ENCODE measurements at regions not wholly inside any gene's neighbourhood (a gene's known extent, or its start where the extent isn't known, plus 50 kb on each side); places are given as distances from the start of the nearest gene placed in this dataset.

DNA sequence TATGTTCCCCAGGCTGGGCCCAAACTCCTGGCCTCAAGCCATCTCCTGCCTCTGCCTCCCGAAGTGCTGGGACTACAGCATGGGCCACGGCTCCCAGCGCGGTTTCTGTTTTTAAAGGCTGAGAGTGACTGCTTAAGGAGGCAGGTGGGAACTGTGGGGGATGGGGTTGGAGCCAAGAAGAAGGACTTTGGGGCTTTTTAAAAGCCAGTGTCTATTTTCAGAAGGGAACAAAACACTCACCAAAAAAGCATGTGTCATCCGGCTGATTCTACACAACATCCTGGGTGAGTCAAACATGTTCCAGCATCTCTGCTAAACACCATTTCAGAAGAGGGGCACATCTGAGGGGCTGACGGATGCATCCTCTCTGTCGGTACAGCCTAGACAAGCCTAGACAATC, 824.5 kb downstream of the TYW1 start:
- no peak for DNase-seq (ENCODE audit: low spot score)

DNA sequence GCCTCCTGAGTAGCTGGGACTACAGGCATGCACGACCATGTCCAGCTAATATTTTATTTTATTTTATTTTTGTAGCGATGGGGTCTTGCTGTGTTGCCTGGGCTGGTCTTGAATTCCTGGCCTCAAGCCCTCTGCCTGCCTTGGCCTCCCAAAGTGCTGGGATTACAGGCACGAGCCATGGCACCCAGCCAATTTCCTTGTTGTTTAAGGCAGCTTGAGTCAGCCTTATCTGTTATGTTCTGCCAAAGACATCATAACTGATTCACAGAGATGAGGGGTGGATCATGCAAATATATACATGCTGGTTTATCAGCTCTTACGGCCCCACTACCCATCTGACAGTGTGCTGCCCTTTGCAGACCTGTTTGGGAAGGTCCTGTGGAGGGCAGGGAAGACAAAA, 826.7 kb downstream of the TYW1 start:
- DNase-seq (ENCODE audit: low spot score): no peak

DNA sequence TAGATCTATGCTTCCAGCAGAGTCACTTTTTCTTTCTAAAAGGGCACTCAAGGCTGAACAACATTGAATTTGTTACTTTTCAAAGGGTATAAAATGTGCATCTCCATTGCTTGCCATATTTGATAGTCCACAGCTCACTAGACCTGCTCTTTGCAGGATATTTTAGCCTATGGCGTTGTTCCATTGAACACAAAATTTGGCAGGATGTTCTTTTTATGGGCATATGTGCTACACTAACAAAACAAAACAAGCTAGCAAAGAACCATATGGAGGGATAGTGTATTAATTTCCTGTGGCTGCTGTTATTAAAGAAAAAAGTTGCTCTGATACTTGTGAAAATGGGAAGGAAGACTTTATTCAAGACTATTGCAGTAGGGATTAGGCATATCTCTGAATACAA, 828.7 kb downstream of the TYW1 start:
- no peak for DNase-seq (ENCODE audit: low spot score)

DNA sequence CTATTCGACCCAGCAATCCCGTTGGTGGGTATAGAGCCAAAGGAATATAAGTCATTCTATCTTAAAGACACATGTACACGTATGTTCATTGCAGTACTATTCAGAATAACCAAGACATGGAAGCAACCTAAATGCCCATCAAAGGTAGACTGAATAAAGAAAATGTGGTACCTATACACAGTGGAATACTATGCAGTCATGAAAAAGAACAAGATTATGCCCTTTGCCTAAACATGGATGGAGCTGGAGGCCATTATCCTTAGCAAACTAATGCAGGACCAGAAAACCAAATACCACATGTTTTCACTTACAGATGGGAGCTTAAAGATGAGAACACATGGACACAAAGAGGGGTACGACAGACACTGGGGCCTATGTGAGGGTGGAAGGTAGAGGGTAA, 845.3 kb downstream of the TYW1 start:
- no peak for DNase-seq (ENCODE audit: low spot score)

DNA sequence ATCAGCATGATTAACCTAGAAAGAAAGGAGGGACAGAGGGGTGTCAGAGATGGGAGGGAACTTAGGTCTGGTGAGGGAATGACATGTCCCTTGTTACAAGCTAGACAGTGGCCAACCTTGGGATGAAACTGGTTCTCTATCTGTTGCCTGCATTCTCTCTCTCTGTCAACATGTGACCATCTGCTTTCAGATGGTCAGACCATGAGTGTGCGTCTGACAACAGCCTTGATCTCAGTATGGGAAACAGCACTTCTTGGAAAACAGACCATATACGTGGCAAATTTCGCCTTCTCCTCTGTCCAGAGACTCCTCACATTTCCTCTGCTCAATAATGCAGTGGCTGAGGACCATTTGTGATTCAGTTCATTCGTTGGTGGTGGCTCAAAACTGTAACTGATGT, 845.9 kb downstream of the TYW1 start:
- no peak for DNase-seq (ENCODE audit: low spot score)

DNA sequence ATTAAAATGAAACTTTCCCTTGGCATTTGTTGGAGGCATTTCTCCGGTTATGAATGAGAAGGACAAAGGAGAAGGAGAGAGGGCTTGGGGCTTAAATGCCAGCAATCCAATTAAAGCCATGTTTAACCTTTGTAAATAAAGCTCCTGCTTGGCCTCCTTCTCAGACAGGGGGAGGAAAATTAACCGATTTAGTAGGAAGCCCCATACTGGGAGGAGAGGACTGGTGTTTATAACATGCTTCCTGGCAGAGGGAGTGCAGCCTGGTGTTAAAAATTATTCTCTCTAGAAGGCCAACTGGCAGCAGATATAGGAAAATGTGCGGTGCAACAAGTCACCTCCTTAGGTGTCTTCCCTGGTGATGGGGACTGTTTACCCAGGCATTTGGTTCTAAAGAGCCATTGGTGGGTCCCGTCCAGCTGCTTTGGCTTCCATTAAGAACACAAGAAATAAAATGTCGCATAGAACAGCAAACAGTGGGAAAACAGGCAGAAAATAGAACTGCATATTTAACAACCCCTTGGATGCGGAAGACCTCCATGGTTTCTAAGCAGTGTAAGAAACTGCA, 846.5 kb downstream of the TYW1 start:
- DNase-seq (ENCODE audit: low spot score): no peak

DNA sequence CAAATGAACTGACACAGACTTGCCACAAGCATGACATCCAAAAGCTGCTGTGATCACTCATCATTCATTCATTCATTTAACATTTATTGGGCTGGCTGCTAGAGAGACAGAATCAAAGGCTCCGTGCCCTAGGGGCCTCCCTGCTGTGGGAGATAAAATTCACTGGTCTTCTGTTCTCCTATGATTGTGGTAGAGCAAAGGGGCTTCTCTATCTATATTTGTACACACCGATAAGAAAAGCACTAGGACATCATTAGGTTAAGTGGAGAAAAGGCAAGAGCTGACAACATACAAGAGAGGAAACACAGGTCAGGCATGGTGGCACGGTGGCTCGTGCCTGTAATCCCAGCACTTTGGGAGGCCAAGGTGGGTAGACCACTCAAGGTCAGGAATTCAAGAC, 847.0 kb downstream of the TYW1 start:
- no peak for DNase-seq (ENCODE audit: low spot score)

DNA sequence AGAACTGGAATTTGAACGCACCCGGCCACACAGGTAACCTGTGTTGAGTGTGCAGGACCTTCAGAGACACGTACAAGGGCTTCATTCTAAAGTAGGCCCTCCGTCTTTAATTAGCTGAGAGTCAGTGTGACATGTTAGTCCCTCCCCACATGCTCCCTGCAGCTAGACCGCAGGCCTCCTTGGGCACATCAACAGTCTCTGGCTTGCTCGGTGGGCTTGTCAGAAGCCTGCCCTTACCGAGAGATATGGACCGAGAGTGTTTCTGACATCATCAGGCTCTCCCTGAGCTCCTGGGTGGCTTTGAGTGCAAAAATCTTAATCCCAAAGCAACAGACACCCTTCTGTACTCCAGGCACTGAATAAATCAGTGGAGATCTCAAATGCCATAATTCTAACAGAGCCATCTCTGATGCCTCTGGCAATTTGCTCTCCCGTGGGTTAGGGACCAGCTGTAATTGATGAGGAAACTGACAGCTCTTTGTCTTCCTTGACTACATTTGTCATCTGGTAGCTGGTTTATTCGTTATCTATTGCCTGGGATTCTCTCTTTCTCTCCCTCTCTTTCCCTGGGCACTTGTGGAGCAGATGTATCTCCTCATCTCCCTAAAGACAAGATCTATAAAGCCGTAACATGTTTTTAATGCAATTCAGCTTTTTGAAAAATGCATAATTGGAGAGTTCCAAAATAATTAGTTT, 850.6 kb downstream of the TYW1 start:
- no peak for DNase-seq (ENCODE audit: low spot score)

DNA sequence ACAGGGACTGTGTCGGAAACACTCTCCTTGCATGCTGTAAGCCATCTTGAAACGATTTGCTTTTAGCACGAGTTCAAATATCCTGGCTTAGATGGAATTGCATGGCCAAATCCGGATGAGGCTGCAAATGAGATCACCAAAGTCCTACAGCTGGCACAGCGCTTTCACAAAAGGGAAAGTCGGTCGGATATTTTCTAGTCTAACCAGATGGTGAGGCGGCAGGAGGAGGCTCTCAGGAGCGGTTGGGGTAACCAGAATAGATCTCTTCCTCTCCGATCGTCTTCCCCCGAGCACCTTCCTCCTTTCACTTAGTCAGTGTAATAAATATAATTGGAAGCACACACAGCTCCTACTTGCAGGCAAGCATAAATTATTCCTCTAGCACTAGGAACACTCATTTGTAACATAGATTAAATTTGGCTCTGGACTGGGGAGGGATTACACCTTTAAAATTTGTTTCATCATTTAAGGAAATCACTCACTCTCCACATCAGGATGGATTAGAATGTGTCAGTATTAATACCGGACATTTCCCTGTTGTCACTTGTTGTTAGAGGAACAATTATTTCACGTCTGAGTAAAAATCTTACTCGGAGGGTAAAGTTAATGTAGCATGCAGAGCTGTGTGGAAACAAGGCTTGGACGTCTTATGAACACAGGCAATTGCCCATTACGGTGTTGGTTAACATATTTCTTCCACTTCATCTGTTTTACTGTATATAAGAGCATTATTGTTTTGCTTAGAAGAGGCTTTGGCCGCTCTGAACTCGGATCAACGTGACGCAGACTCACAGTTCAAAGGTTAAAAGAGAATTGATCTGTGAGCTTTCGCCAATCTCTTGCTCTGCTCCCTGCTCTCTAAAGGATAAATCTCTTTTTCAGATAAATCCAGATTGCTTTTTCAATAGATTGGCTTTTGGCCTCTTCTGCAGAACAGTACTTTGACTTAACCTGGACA, 857.9 kb downstream of the TYW1 start:
- DNase-seq (ENCODE audit: low spot score): no peak

DNA sequence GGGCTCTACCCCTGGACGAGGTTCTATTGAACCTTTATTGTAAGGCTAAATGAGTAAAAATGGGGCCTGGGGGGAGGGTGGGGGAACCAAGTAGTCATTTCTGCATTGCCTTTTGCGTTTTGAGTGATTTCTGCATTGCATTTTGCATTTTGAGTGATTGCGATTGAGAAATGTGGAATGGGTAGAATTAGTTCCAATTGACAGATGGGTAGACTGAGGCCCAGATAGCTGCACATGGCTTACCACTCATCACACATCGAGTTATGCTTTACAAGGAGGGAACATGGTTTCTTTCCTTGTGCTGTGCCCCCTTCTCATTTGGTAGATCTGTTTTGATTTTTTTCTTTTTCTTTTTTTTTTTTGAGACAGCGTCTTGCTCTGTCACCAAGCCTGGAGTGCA, 858.7 kb downstream of the TYW1 start:
- no peak for DNase-seq (ENCODE audit: low spot score)

DNA sequence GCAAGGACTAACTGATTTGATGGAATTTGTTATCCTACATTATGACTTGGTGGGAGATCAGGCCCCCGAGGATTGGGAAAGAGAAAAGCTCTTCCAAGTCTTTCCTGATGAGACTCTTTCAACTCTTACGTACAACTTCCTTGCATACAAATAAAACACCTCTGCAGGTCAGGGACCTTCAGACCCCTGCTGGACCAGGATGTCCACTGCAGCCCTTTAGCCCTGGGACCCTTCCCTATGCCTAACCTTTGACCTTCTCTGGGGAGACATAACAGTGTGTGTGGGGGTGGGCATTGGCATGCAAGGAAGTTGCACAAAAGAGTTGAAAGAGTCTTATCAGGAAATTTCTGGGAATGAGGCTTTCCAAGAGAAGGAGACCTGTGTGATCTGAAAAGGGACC, 859.4 kb downstream of the TYW1 start:
- no peak for DNase-seq (ENCODE audit: low spot score)

DNA sequence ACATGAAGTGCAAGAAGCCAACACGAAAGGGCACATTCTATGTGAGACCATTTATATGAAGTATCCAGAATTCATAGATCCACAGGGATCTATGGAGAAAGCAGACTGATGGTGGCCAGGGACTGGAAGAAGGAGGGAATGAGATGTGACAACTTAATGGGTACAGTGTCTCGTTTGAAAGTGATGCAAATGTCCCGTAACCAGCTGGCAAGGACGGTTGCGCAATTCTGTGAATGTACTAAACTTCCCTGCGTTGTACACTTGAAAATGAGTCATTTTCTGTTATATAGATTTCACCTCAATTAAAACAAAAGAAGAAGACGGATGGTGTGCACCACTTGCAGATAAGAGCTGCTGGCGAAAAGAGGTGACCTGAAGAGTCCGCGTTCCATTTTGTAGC, 861.1 kb downstream of the TYW1 start:
- DNase-seq (ENCODE audit: low spot score): no peak

DNA sequence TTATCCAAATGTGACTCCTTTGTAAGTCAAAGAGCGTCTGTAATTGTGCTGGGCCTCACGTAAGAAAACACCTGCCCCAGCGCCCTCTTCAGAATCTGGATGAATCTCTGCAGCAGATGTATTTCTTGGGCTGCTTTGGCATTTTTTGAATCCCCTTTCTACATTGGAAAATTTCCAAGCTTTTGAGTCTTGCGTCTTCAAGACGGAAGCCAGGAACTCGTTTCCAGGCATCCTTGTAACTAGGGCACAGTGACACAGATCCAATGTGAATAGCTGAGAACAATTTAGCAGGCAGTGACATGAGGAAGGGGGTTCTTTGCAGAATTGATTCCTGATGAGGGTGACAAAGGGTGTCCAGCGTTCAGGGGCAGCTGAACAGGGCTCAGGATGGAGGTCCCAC, 862.3 kb downstream of the TYW1 start:
- DNase-seq (ENCODE audit: low spot score): no peak

DNA sequence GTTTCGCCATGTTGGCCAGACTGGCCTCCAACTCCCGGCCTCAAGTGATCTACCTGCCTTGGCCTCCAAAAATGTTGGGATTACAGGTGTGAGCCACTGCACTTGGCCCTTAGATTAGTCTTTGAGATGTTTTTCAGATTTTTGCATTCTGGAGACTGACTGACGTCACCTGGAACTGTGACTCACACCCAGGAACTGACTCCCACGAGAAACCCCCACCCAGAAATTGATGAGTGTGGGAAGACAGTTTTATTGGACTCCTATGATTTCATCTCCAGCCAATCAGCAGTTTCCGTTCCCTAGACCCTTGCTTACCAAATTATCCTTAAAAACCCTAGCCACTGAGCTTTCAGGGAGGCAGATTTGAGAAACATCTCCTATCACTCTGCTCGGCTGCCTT, 867.3 kb downstream of the TYW1 start:
- no peak for DNase-seq (ENCODE audit: low spot score)

DNA sequence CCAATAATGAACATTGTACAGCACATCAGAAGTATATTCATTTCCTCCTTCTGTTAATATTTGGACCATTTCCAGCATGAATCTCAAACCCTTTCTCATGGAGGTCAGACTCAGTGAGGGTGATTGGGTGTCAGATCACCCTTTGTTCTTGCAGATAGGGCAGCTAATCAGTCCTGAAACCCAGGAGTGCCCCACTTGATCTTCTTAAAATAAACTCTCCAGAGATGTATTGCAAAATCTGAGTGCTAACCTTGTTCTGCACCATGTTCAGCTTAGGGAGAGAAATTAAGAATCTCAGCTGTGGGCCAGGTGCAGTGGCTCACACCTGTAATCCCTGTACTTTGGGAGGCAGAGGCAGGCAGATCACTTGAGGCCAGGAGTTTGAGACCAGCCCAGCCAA, 869.4 kb downstream of the TYW1 start:
- DNase-seq (ENCODE audit: low spot score): no peak

DNA sequence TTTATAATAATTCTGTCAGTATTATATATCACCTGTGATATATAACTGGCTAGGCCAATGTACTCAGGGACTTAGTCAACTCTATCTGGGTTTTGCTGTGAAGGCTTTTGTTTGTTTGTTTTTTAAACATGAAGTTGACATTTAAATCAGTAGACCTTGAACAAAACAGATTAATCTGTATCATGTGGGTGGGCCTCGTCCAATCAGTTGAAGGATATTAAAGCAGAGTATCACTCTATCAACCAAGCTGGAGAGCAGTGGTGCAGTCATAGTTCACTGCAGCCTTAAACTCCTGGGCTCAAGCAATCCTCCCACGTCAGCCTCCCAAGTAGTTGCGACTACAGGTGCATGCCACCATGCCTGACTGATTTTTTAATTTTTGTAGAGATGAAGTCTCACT, 870.2 kb downstream of the TYW1 start:
- DNase-seq (ENCODE audit: low spot score): no peak

DNA sequence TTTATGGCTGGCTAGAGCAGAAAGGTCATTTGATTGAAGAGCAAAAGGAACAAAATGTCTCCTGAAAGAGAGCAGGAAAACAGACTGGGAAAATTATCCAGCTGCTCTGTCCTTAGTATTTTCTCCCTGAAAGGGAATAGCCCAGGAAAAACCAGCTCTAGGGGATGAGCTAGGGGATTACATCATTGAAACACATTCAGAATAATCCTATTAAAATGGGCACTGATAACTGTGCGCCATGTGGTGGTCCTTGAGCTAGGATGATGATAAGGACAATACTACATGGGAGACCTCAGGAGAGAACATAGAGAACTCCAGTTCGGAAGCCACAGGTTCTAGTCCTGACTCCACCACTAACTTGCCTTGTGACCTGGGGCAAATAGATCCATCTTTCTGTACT, 873.8 kb downstream of the TYW1 start:
- no peak for DNase-seq (ENCODE audit: low spot score)

DNA sequence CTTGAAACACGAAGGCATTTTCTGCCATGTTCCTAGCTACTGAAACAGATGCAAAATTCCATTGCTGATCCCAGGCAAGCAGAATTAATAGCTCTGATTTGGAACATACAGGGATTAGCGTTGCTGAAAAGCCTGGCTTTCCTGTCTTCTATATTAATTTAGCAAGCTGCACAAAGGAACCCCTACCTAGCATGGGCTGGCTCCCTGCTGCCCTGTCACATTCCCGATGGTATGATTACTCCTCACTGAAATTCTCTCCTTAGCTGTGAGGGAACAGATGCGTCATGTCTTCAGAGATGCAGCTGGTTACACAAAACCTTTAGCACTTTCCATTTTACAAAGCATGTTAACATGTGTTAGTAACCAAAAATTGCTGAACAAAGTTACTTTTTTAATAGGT, 878.9 kb downstream of the TYW1 start:
- no peak for DNase-seq (ENCODE audit: low spot score)

DNA sequence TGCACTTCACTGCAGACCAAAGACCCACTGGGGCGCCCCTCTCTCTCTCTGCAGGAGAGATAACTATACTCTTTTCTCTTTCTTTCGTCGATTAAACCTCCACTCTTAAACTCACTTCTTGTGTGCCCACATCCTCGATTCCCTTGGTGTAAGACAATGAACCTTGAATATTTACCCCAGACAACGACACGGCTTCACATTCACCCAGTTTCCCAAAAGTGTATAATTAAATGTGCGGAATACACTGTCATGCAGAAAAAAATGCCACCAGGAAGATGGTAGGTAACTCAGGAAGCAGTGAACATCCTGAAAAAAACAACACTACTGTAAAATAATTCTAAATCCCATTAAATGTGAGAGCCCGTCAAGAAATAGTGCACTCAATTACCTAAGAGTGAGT, 882.2 kb downstream of the TYW1 start:
- no peak for DNase-seq (ENCODE audit: low spot score)

DNA sequence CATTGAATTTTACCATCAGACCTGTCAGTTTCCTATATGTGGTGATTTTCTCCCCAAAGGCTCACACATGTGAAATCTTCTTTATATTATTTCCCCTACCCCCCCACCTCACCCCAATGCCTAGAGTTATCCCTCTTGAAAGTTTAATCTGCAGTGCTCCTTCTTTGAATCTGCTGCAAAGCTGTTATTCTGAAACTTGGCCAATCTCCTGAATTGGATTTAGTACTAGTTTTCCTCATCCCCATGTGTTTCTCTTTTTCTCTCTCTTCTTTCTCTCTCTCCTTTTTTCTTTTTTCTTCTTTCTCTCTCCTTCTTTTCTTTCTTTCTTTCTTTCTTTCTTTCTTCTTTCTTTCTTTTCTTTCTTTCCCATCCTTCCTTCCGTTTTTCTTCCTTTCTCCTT, 886.2 kb downstream of the TYW1 start:
- no peak for DNase-seq (ENCODE audit: low spot score)

DNA sequence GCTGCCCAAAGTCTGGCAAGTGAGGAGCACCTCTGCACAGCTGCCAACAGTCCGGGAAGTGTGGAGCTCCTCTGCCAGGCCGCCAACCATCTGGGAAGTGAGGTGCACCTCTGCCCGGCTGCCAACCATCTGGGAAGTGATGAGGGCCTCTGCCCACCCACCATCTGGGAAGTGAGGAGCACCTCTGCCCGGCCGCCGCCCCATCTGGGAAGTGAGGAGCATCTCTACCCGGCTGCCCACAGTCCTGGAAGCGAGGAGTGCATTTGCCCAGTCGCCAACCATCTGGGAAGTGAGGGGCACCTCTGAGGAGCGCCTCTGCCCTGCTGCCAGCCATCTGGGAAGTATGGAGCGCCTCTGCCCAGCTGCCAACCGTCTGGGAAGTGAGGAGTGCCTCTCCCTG, 893.7 kb downstream of the TYW1 start:
- no peak for DNase-seq (ENCODE audit: low spot score)

DNA sequence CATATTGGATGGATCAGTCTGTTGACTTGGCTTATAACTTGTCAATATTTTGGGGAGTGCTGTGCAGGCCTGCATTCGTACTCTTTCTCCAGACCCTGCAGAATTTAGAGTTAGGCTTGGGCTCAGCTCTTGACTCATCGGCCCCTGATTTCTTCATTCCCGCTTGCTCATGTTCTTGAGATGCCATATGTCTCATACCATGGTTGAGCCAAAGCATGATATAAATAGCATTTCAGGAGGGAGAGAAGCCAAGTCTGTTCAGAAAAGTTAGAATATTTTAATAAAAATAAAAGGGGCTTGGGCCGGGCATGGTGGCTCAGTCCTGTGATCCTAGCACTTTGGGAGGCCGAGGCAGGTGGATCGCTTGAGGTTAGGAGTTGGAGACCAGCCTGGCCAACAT, 898.1 kb downstream of the TYW1 start:
- DNase-seq (ENCODE audit: low spot score): no peak

DNA sequence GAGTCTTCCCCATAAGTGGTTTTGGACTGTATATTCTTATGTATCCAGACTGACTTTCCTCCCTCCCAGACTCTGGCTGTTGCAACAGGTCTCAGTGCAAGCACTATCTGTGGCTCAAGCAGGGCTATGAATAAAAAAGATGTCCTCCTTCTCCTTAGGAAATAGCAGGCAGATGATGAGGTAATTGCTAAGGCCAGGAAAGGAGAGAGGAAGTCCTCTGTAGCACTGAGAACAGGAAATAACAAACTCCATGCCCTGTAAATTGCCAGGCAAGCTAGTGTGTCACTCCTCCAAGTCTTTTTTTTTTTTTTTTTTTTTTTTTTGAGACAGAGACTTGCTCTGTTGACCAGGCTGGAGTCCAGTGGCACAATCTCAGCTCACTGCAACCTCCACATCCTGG, 900.1 kb downstream of the TYW1 start:
- no peak for DNase-seq (ENCODE audit: low spot score)

Data from mesenteric fat pad (tissue), 1 donor.